H1 (cell line): ENCODE measurements at regions not wholly inside any gene's neighbourhood (a gene's known extent, or its start where the extent isn't known, plus 50 kb on each side); places are given as distances from the start of the nearest gene placed in this dataset.

Experiments
- ASH2L ChIP-seq: fragments of 200-600, 300-600 bp; sonication (generic); IDR thresholded peaks from one replicate; pipeline ENCODE4 v1.7.1; 2017; ENCODE audit warnings: low read length
- BCL11A ChIP-seq, 2 experiments: IDR thresholded peaks; one replicate each; pipeline ENCODE4 v1.6.1; 2011; ENCODE audit warnings: low read depth in 2 of 2, low read length in 2 of 2, mild to moderate bottlenecking in 2 of 2
- EGR1 ChIP-seq: IDR thresholded peaks from 2 replicates; pipeline ENCODE4 v1.6.1; 2011; ENCODE audit warnings: low read depth, low read length, borderline replicate concordance
- SAP30 ChIP-seq: fragments of 300-600 bp; sonication (generic); IDR thresholded peaks from 2 replicates; pipeline ENCODE4 v1.7.1; 2012; ENCODE audit warnings: low read length, moderate library complexity, mild to moderate bottlenecking, inconsistent platforms; ENCODE audit not compliant: insufficient read depth, insufficient replicate concordance
- TCF12 ChIP-seq: IDR thresholded peaks from 2 replicates; pipeline ENCODE4 v1.6.1; 2011; ENCODE audit warnings: low read depth, mild to moderate bottlenecking, low read length

GRCh38 chr17:5866978-5867377, 203.2 kb upstream of the WSCD1 start (continued):
- TF ChIP-seq TCF12: no peak
- no peak for TF ChIP-seq ASH2L
- no peak for TF ChIP-seq BCL11A (IDR thresholded peaks at IDR 0.05; ENCODE audit: low read depth in 2 of 2, low read length in 2 of 2)
- TF ChIP-seq EGR1: no peak
- no peak for TF ChIP-seq SAP30
